K562 (cell line): ENCODE measurements at regions not wholly inside any gene's neighbourhood (a gene's known extent, or its start where the extent isn't known, plus 50 kb on each side); places are given as distances from the start of the nearest gene placed in this dataset.

Experiments used
- ATAC-seq: fragments of 200-7000 bp; cut with Tn5 transposase; 3 replicates; pipeline ENCODE4 v1.9.1; 2020; ENCODE audit warnings: moderate library complexity
- BruUV-seq: library from RNA; stranded (reverse); fragments of 400-500 nt; replicated peaks from 2 replicates; lab custom pipeline; 2021; lab: Mats Ljungman, UMichigan
- CTCF ChIA-PET: fragments of 300-600 bp; formaldehyde crosslinking; extraction: SDS; loops from one replicate; lab custom pipeline; 2021; ENCODE audit warnings: low intra/inter-chr PET ratio; lab: Yijun Ruan, JAX
- POLR2A ChIA-PET: fragments of 300-600, 350-650 bp; sonication (Branson Sonifier 250); formaldehyde crosslinking; extraction: SDS; loops from one replicate; lab custom pipeline; 2021; ENCODE audit warnings: antibody characterized with exemption, inconsistent platforms; lab: Yijun Ruan, JAX
- DNase-seq, 4 experiments: peaks; one replicate each; pipeline versions ENCODE4 v3.0.0 to v3.0.0-alpha.2; 2011 to 2018; ENCODE audit warnings: low spot score in 3 of 4, mixed read lengths in 3 of 4; ENCODE audit errors: extremely low read depth in 1 of 4
- FAIRE-seq: peaks from 2 replicates; lab custom pipeline; 2011; peaks lifted over from hg19 to GRCh38; lab: Jason Lieb, UNC
- H2AFZ ChIP-seq: 2 replicates; pipeline ENCODE4 v1.6.0; 2011; ENCODE audit warnings: low read depth, low read length, control low read depth, inconsistent platforms
- H3K27ac ChIP-seq: fragments of 200-600 bp; 3 replicates; pipeline ENCODE4 v1.8.0; 2011; ENCODE audit warnings: low read depth, mild to moderate bottlenecking, control low read depth, inconsistent platforms, low read length, moderate library complexity, mixed read lengths; ENCODE audit errors: extremely low read depth
- H3K27me3 ChIP-seq, 2 experiments: fragments of 300-600 bp in 1 of 2; 2 replicates in 1 of 2; 3 replicates in 1 of 2; pipeline versions ENCODE4 v1.6.0 to v1.8.0; 2011; ENCODE audit warnings: inconsistent platforms in 2 of 2, low read length in 2 of 2, mild to moderate bottlenecking in 1 of 2, mixed read lengths in 1 of 2, moderate library complexity in 1 of 2; ENCODE audit not compliant: control insufficient read depth in 2 of 2, insufficient read depth in 2 of 2
- H3K36me3 ChIP-seq: fragments of 300-600 bp; 3 replicates; pipeline ENCODE4 v1.8.0; 2011; ENCODE audit warnings: mild to moderate bottlenecking, low read length, inconsistent platforms; ENCODE audit not compliant: control insufficient read depth, insufficient read depth
- H3K4me1 ChIP-seq, 2 experiments: fragments of 200-600 bp in 1 of 2; replicated peaks in 1 of 2; 2 replicates in 1 of 2; 3 replicates in 1 of 2; pipeline versions ENCODE4 v1.5.1 to v1.8.0; 2011; ENCODE audit warnings: inconsistent platforms in 2 of 2, low read length in 2 of 2, mild to moderate bottlenecking in 1 of 2, mixed read lengths in 1 of 2, moderate library complexity in 1 of 2; ENCODE audit not compliant: control insufficient read depth in 2 of 2, insufficient read depth in 2 of 2
- H3K4me2 ChIP-seq: 2 replicates; pipeline ENCODE4 v1.6.1; 2011; ENCODE audit warnings: low read length, control low read depth, inconsistent platforms, mixed read lengths; ENCODE audit not compliant: insufficient read depth
- H3K4me3 ChIP-seq: fragments of 200-600 bp; sonication (generic), shearing (Covaris generic); 2 replicates; pipeline ENCODE4 v1.5.1; 2016; ENCODE audit warnings: control low read depth, inconsistent platforms
- H3K79me2 ChIP-seq: fragments of 200-600 bp; 3 replicates; pipeline ENCODE4 v1.8.0; 2011; ENCODE audit warnings: low read length, inconsistent platforms; ENCODE audit not compliant: control insufficient read depth, insufficient read depth
- H3K9ac ChIP-seq, 2 experiments: 2 replicates each; pipeline versions ENCODE4 v1.6.0 to v1.6.1; 2011; ENCODE audit warnings: low read depth in 2 of 2, low read length in 2 of 2, control low read depth in 1 of 2, inconsistent platforms in 1 of 2, mild to moderate bottlenecking in 1 of 2, mixed read lengths in 1 of 2; ENCODE audit not compliant: insufficient read depth in 1 of 2
- H3K9me1 ChIP-seq: one replicate; pipeline ENCODE4 v1.6.0; 2011; ENCODE audit warnings: inconsistent platforms, mild to moderate bottlenecking, low read length, moderate library complexity; ENCODE audit not compliant: control insufficient read depth, insufficient read depth
- H3K9me3 ChIP-seq: replicated peaks from 2 replicates; pipeline ENCODE4 v1.5.1; 2011; ENCODE audit warnings: low read depth, low read length, inconsistent platforms; ENCODE audit not compliant: control insufficient read depth, insufficient read depth
- H4K20me1 ChIP-seq: replicated peaks from 2 replicates; pipeline ENCODE4 v1.6.1; 2011; ENCODE audit warnings: low read length, inconsistent platforms, mixed read lengths; ENCODE audit not compliant: control insufficient read depth, insufficient read depth
- ARID4B ChIP-seq: sonication (generic); formaldehyde crosslinking; IDR thresholded peaks from 2 replicates; pipeline ENCODE4 v1.8.0; 2022; ENCODE audit warnings: mild to moderate bottlenecking, missing genetic modification reagents
- BRCA1 ChIP-seq, 2 experiments: fragments of 450-650 bp in 1 of 2; sonication (generic) in 1 of 2; formaldehyde crosslinking in 1 of 2; IDR thresholded peaks; 2 replicates each; pipeline versions ENCODE4 v1.5.0 to v1.6.1; 2017 to 2020; ENCODE audit warnings: mild to moderate bottlenecking in 1 of 2, missing genetic modification reagents in 1 of 2
- EZH2 ChIP-seq: IDR thresholded peaks from 2 replicates; pipeline ENCODE4 v1.6.1; 2012; ENCODE audit warnings: low read depth, mild to moderate bottlenecking, inconsistent platforms, low read length, borderline replicate concordance
- HDGF ChIP-seq: fragments of 450-650 bp; IDR thresholded peaks from 2 replicates; pipeline ENCODE4 v1.6.1; 2016
- HNRNPL ChIP-seq: fragments of 200-400 bp; formaldehyde crosslinking; IDR thresholded peaks from 2 replicates; pipeline ENCODE4 v1.6.1; 2017; ENCODE audit warnings: low read depth, mild to moderate bottlenecking, low read length
- PTTG1 ChIP-seq: fragments of 450-650 bp; IDR thresholded peaks from 2 replicates; pipeline ENCODE4 v1.6.1; 2016; ENCODE audit warnings: low read depth, mild to moderate bottlenecking, missing genetic modification characterization, missing compliant biosample characterization
- PURB ChIP-seq: sonication (generic); formaldehyde crosslinking; IDR thresholded peaks from 2 replicates; pipeline ENCODE4 v1.9.0; 2021; ENCODE audit warnings: low read depth, mild to moderate bottlenecking, missing genetic modification reagents
- RAD51 ChIP-seq: fragments of 450-650 bp; IDR thresholded peaks from 2 replicates; pipeline ENCODE4 v1.7.1; 2016; ENCODE audit warnings: low read depth, mild to moderate bottlenecking, borderline replicate concordance
- RNF2 ChIP-seq: sonication (generic); IDR thresholded peaks from 2 replicates; pipeline ENCODE4 v1.6.1; 2016
- SMARCA4 ChIP-seq: fragments of 450-650 bp; IDR thresholded peaks from 2 replicates; pipeline ENCODE4 v1.6.1; 2016
- TEAD2 ChIP-seq: fragments of 450-650 bp; IDR thresholded peaks from 2 replicates; pipeline ENCODE4 v1.6.1; 2016; ENCODE audit warnings: missing genetic modification characterization, control low read depth, missing compliant biosample characterization
- ZNF12 ChIP-seq: sonication (generic); formaldehyde crosslinking; IDR thresholded peaks from 2 replicates; pipeline ENCODE4 v1.4.0; 2020; ENCODE audit warnings: mild to moderate bottlenecking, missing genetic modification reagents
- ZNF133 ChIP-seq: fragments of 250-450 bp; sonication (Bioruptor Pico); IDR thresholded peaks from 2 replicates; pipeline ENCODE4 v1.4.0; 2020; ENCODE audit warnings: mild to moderate bottlenecking
- ZNF263 ChIP-seq: sonication (generic); formaldehyde crosslinking; IDR thresholded peaks from 2 replicates; pipeline ENCODE4 v1.8.0; 2022; ENCODE audit warnings: mild to moderate bottlenecking, missing genetic modification reagents, borderline replicate concordance
- ZNF592 ChIP-seq: fragments of 450-650 bp; IDR thresholded peaks from 2 replicates; pipeline ENCODE4 v1.6.1; 2017; ENCODE audit warnings: antibody characterized with exemption, mild to moderate bottlenecking
- ZNF717 ChIP-seq: fragments of 250-450 bp; sonication (Bioruptor Pico); IDR thresholded peaks from 2 replicates; pipeline ENCODE4 v1.5.0; 2021
- WGBS: fragments of 100-300 bp; shearing (Covaris generic); methylation state at CpG from one replicate; pipeline ENCODE4 v1.1.6; 2016; ENCODE audit warnings: low coverage, mixed read lengths; ENCODE audit not compliant: insufficient coverage; ENCODE audit errors: missing lambda C conversion rate; 5-methylcytosine and 5-hydroxymethylcytosine counted together
- in situ Hi-C: fragments of 300-500 bp; cut with MboI; formaldehyde crosslinking; loops from 4 replicates; pipeline ENCODE4 v1.15.0; 2018; ENCODE audit warnings: inconsistent platforms, mixed read lengths
- intact Hi-C: fragments of 100-400 bp; cut with micrococcal nuclease; formaldehyde crosslinking; loops from 2 replicates; pipeline ENCODE4 v1.14.2; 2022

- intact Hi-C loops (no loop called here), in situ Hi-C loops (no loop called here)
- FAIRE-seq (no peak), ATAC-seq (no peak), DNase-seq (no peak)
- H3K27me3 ChIP-seq = no peaks in the 10 kb centered on the region
- no peaks in the 10 kb centered on the region for H3K9me1 ChIP-seq
- H3K4me1 ChIP-seq = no peaks in the 10 kb centered on the region
- no peak overlapping the region for H3K4me2 ChIP-seq
- CTCF ChIA-PET = no interaction called here
- H3K27ac ChIP-seq = no peak overlapping the region
- no peak overlapping the region for H3K9ac ChIP-seq
- 0% methylated on average over 1 of the region's 1 CpG for WGBS
- POLR2A ChIA-PET = no interaction called here
- H4K20me1 ChIP-seq = no peaks in the 10 kb centered on the region
- BruUV-seq = no TSS peak
- no peaks in the 10 kb centered on the region for H3K79me2 ChIP-seq
- no peaks in the 10 kb centered on the region for H3K9me3 ChIP-seq
- H3K4me3 ChIP-seq = no peak overlapping the region
- no peak overlapping the region for H2AFZ ChIP-seq
- H3K36me3 ChIP-seq = no peaks in the 10 kb centered on the region
- TF ChIP-seq PTTG1 (tag) (no peak), ZNF717 (CRISPR knock-in tag) (no peak), TEAD2 (tag) (no peak), HNRNPL (no peak), ZNF12 (CRISPR knock-in tag) (no peak), EZH2 (no peak), BRCA1 (IDR thresholded peaks at IDR 0.05) (no peak), BRCA1 (CRISPR knock-in tag; IDR thresholded peaks at IDR 0.05) (no peak), RAD51 (no peak), ZNF592 (no peak), ZNF133 (no peak), PURB (no peak), ZNF263 (no peak), SMARCA4 (no peak), ARID4B (CRISPR knock-in tag) (no peak), HDGF (no peak), RNF2 (no peak)
Measured at GRCh38 chr10:90111671-90112070, 410.3 kb downstream of the KIF20B start.
